Effector memory CD4-positive, alpha-beta T cell (primary cell): ENCODE measurements at regions not wholly inside any gene's neighbourhood (a gene's known extent, or its start where the extent isn't known, plus 50 kb on each side); places are given as distances from the start of the nearest gene placed in this dataset.

Experiments used
- DNase-seq, 3 donors: peaks; one replicate each; pipeline ENCODE4 v3.0.0-alpha.2; 2020
- H3K27ac ChIP-seq: 2 replicates; pipeline ENCODE4 v1.7.0; 2013; ENCODE audit warnings: mild to moderate bottlenecking, low read length, moderate library complexity; ENCODE audit not compliant: insufficient read depth, poor library complexity, severe bottlenecking
- H3K27me3 ChIP-seq: replicated peaks from 2 replicates; pipeline ENCODE4 v1.7.0; 2013; ENCODE audit warnings: mild to moderate bottlenecking, low read length; ENCODE audit not compliant: insufficient read depth, control insufficient read depth, poor library complexity, severe bottlenecking
- H3K36me3 ChIP-seq: 2 replicates; pipeline ENCODE4 v1.7.0; 2013; ENCODE audit warnings: mild to moderate bottlenecking, low read length, moderate library complexity; ENCODE audit not compliant: control insufficient read depth, insufficient read depth
- H3K4me1 ChIP-seq: 2 replicates; pipeline ENCODE4 v1.7.0; 2013; ENCODE audit warnings: low read length, mild to moderate bottlenecking; ENCODE audit not compliant: control insufficient read depth, insufficient read depth, poor library complexity, severe bottlenecking
- H3K4me3 ChIP-seq: 2 replicates; pipeline ENCODE4 v1.7.0; 2013; ENCODE audit warnings: low read length, low read depth, mild to moderate bottlenecking; ENCODE audit not compliant: insufficient read depth, poor library complexity, severe bottlenecking
- H3K9me3 ChIP-seq: 2 replicates; pipeline ENCODE4 v1.7.0; 2013; ENCODE audit warnings: mild to moderate bottlenecking, low read length, moderate library complexity; ENCODE audit not compliant: control insufficient read depth

DNA sequence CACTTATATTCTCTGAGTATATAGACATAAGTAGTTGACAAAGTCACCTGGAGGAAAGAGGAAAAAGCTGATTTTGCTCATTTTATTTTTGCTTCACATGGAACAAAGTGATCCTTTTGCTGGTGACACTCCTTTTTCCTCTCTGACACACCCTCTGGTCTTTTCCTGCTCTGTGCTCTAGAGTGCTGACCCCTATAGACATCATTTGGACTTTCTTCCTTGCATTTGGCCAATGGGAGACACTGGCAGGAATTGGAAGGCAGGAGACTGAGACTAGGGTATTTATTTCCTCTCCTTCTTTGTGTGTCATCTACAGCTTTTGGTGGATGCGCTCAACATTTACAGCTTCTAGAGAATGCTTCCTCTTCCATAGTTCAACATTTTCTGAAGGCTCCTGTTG is 1078.1 kb downstream of the SORCS1 start:
- Histone ChIP-seq H3K9me3 (no peaks in the 10 kb centered on the region), H3K27me3 (no peaks in the 10 kb centered on the region), H3K4me1 (no peaks in the 10 kb centered on the region), H3K36me3 (no peaks in the 10 kb centered on the region), H3K27ac (no peak overlapping the region), H3K4me3 (no peak overlapping the region)
- DNase-seq, result no peak

- H3K27me3 ChIP-seq, result no peaks in the 10 kb centered on the region
- no peak overlapping the region for H3K4me3 ChIP-seq
- no peak overlapping the region for H3K27ac ChIP-seq
- H3K36me3 ChIP-seq, result no peaks in the 10 kb centered on the region
- H3K4me1 ChIP-seq, result no peaks in the 10 kb centered on the region
- H3K9me3 ChIP-seq, result no peaks in the 10 kb centered on the region
- DNase-seq, result no peak
Measured at GRCh38 chr10:106083572-106083971, 1080.9 kb downstream of the SORCS1 start.

DNA sequence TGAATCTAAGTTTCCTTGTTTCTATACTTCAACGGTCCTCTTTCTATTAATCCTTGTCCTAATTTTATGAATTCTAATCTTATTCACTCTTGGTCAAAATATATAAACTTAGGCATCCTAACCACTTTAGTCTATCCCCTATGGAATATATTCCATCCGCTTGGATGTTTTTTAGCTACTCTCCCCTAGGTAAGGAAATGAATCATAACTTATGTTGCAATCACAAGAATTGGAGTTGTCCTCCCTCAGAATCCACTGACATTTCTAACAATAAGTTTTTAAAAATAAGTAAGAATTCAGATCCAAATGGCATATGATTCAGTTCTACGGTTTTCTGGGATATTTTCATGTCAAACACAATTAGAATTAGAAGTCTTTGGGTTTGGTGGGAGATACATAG is 1081.6 kb downstream of the SORCS1 start:
- Histone ChIP-seq H3K9me3 (no peaks in the 10 kb centered on the region), H3K4me3 (no peak overlapping the region), H3K4me1 (no peaks in the 10 kb centered on the region), H3K27ac (no peak overlapping the region), H3K27me3 (no peaks in the 10 kb centered on the region), H3K36me3 (no peaks in the 10 kb centered on the region)
- DNase-seq, result no peak

- no peaks in the 10 kb centered on the region for H3K9me3 ChIP-seq
- no peaks in the 10 kb centered on the region for H3K4me1 ChIP-seq
- H3K36me3 ChIP-seq, result no peaks in the 10 kb centered on the region
- H3K27me3 ChIP-seq, result no peaks in the 10 kb centered on the region
- H3K4me3 ChIP-seq, result no peak overlapping the region
- no peak for DNase-seq
- H3K27ac ChIP-seq, result no peak overlapping the region
Measured at GRCh38 chr10:106078895-106079576, 1085.5 kb downstream of the SORCS1 start.

DNA sequence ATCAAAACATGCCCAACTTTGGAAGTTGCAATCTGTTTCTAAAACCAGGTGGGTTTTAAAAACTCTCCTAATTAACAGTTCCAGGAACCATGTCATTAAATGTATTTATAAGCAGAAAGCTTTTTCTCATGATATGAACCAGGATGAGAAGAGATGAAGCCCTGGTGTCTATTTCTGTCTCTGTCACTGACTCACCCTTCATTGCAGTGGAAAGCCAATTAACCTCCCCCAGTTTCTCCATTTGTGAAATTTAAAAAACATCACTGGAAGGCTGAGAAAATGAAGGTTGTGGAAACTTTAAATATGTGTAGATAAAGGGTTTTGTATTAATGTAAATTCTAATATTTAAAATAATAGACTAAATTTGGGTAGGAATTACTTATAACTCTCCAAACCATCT is 1088.0 kb downstream of the SORCS1 start:
- Histone ChIP-seq H3K36me3 (no peaks in the 10 kb centered on the region), H3K4me1 (no peaks in the 10 kb centered on the region), H3K27ac (no peak overlapping the region), H3K4me3 (no peak overlapping the region), H3K27me3 (no peaks in the 10 kb centered on the region), H3K9me3 (no peaks in the 10 kb centered on the region)
- no peak for DNase-seq

DNA sequence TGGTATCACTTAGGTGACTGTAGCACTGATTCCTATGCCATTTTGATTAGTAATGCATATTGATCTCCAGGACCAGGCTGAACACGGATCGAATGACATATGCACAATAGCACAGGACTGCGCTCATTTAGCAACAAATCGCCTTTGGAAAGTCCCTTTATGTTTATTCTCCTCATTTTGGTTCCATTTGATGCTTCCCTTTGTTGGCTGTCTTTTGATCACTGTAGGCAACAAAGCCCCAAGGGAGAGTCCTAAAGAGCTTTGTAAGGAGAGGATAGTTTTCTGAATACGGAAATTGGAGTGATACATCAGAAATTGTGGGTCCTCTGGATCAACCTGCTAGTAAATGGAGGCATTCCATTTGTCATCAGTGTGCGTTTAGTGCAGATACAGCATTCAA is 1111.4 kb downstream of the SORCS1 start:
- Histone ChIP-seq H3K4me1 (no peaks in the 10 kb centered on the region), H3K27me3 (no peaks in the 10 kb centered on the region), H3K27ac (no peak overlapping the region), H3K36me3 (no peaks in the 10 kb centered on the region), H3K9me3 (no peaks in the 10 kb centered on the region), H3K4me3 (no peak overlapping the region)
- no peak for DNase-seq

- Histone ChIP-seq H3K36me3 (no peaks in the 10 kb centered on the region), H3K27ac (no peak overlapping the region), H3K27me3 (no peaks in the 10 kb centered on the region), H3K4me1 (no peaks in the 10 kb centered on the region), H3K9me3 (no peaks in the 10 kb centered on the region), H3K4me3 (no peak overlapping the region)
- DNase-seq, result no peak
Measured at GRCh38 chr10:106044503-106044902, 1120.0 kb downstream of the SORCS1 start.

DNA sequence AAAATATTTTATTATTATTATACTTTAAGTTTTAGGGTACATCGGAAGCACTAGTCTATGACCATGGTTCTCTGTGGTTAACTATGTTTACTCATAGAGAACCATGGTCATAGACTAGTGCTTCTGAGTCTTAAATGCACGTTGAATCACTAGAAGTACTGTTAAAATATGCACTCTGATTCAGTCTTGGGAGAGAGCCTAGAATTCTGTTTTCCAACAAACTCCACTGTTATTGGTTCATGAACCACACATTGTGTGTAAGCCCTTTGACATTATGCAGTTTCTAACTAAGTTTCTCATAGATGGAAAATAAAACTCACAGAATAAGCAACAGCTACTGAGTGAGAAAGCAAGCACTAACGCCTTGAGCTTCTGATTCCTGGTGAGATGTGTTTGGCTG is 1120.6 kb downstream of the SORCS1 start:
- no peaks in the 10 kb centered on the region for H3K4me1 ChIP-seq
- no peaks in the 10 kb centered on the region for H3K36me3 ChIP-seq
- DNase-seq, result no peak
- H3K4me3 ChIP-seq, result no peak overlapping the region
- H3K9me3 ChIP-seq, result no peaks in the 10 kb centered on the region
- H3K27ac ChIP-seq, result no peak overlapping the region
- no peaks in the 10 kb centered on the region for H3K27me3 ChIP-seq

DNA sequence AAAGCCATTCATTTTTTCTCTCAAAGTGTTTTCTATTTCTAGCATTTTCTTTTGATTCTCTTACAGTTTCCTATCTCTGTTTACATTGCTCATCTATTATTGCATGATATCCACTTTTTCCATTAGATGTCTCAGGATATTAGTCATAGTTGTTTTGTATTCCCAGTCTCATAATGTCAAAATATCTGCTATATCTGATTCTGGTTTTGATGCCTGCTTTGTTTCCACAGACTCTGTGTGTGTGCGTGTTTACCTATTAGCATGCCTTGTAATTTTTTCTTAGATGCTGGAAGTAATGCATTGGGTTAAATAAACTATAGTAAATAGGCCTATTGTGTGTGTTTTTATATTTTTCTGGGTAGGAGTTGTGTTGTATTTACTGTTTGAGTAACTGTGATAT is 1126.3 kb downstream of the SORCS1 start:
- no peak for DNase-seq
- Histone ChIP-seq H3K27me3 (no peaks in the 10 kb centered on the region), H3K9me3 (no peaks in the 10 kb centered on the region), H3K4me1 (no peaks in the 10 kb centered on the region), H3K36me3 (no peaks in the 10 kb centered on the region), H3K27ac (no peak overlapping the region), H3K4me3 (no peak overlapping the region)

DNA sequence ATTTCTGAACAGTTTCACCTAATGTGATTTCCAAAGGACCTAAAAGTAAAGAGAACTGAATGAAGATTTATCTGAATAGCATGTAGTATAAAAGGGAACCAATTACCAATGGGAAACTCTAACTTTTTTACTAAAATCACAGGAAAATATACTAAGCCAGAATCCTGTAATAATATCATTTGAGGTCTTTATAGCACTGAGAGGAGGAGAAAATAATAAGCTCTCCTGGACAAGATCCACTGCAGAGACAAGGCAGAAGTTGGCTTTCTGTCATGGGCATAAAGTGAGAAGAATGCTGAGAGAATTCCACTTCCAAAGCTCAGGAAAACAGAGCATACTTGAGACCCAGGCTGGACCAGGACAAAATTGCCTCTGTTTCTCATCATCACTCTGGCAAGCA is 1131.4 kb downstream of the SORCS1 start:
- no peak overlapping the region for H3K4me3 ChIP-seq
- H3K27ac ChIP-seq, result no peak overlapping the region
- no peaks in the 10 kb centered on the region for H3K27me3 ChIP-seq
- H3K9me3 ChIP-seq, result no peaks in the 10 kb centered on the region
- H3K36me3 ChIP-seq, result no peaks in the 10 kb centered on the region
- no peaks in the 10 kb centered on the region for H3K4me1 ChIP-seq
- DNase-seq, result no peak
